OCI-LY1 (cell line): ENCODE measurements at regions not wholly inside any gene's neighbourhood (a gene's known extent, or its start where the extent isn't known, plus 50 kb on each side); places are given as distances from the start of the nearest gene placed in this dataset.

Experiments used
- H2AFZ ChIP-seq: fragments of 200-600 bp; sonication (generic), shearing (Covaris generic); 2 replicates; pipeline ENCODE4 v1.6.0; 2014; ENCODE audit warnings: antibody characterized with exemption, mild to moderate bottlenecking, low read length
- H3F3A ChIP-seq: fragments of 200-600 bp; sonication (generic), shearing (Covaris generic); 2 replicates; pipeline ENCODE4 v1.6.0; 2014; ENCODE audit warnings: mild to moderate bottlenecking, antibody characterized with exemption, low read length, moderate library complexity; ENCODE audit not compliant: insufficient read depth
- H3K27ac ChIP-seq: fragments of 200-600 bp; sonication (generic); 2 replicates; pipeline ENCODE4 v1.5.1; 2014; ENCODE audit warnings: low read length, mixed run types, mild to moderate bottlenecking, low read depth; ENCODE audit not compliant: poor library complexity, severe bottlenecking
- H3K27me3 ChIP-seq: fragments of 200-600 bp; sonication (generic); 2 replicates; pipeline ENCODE4 v1.6.0; 2014; ENCODE audit warnings: antibody characterized with exemption, mild to moderate bottlenecking, low read length, moderate library complexity; ENCODE audit not compliant: insufficient read depth
- H3K36me3 ChIP-seq: fragments of 200-600 bp; sonication (generic); 2 replicates; pipeline ENCODE4 v1.6.1; 2014; ENCODE audit warnings: mild to moderate bottlenecking, antibody characterized with exemption, low read length, moderate library complexity, mixed read lengths; ENCODE audit not compliant: insufficient read depth
- H3K4me1 ChIP-seq: fragments of 200-600 bp; sonication (generic); 2 replicates; pipeline ENCODE4 v1.5.1; 2014; ENCODE audit warnings: mild to moderate bottlenecking, low read length, moderate library complexity; ENCODE audit not compliant: insufficient read depth, severe bottlenecking
- H3K4me2 ChIP-seq: fragments of 200-600 bp; sonication (generic), shearing (Covaris generic); 2 replicates; pipeline ENCODE4 v1.6.1; 2014; ENCODE audit warnings: low read length
- H3K4me3 ChIP-seq: fragments of 200-600 bp; sonication (generic); 2 replicates; pipeline ENCODE4 v1.5.1; 2014; ENCODE audit warnings: low read length, low read depth, mild to moderate bottlenecking, mixed read lengths; ENCODE audit not compliant: poor library complexity, severe bottlenecking
- H3K79me2 ChIP-seq: fragments of 200-600 bp; shearing (Covaris generic); 2 replicates; pipeline ENCODE4 v1.6.1; 2016; ENCODE audit warnings: mixed run types, low read length, mixed read lengths; ENCODE audit not compliant: insufficient read depth
- H3K9ac ChIP-seq: fragments of 200-600 bp; sonication (generic), shearing (Covaris generic); 2 replicates; pipeline ENCODE4 v1.6.1; 2014; ENCODE audit warnings: mild to moderate bottlenecking, low read length, mixed read lengths
- H3K9me2 ChIP-seq: fragments of 200-600 bp; sonication (generic), shearing (Covaris generic); 2 replicates; pipeline ENCODE4 v1.6.1; 2014; ENCODE audit warnings: low read depth, mild to moderate bottlenecking, low read length, mixed read lengths
- H3K9me3 ChIP-seq: fragments of 200-600 bp; shearing (Covaris generic); 2 replicates; pipeline ENCODE4 v1.6.1; 2014; ENCODE audit warnings: low read length, mixed read lengths
- H4K20me1 ChIP-seq: fragments of 200-600 bp; sonication (generic), shearing (Covaris generic); 2 replicates; pipeline ENCODE4 v1.6.0; 2016; ENCODE audit warnings: mild to moderate bottlenecking, low read length; ENCODE audit not compliant: insufficient read depth
- CTCF ChIP-seq: fragments of 200-600 bp; sonication (generic), shearing (Covaris generic); IDR thresholded peaks from 2 replicates; pipeline ENCODE4 v1.5.1; 2017; ENCODE audit warnings: mild to moderate bottlenecking, antibody characterized with exemption, low read length, moderate library complexity, mixed read lengths
- EZH2 ChIP-seq: fragments of 200-600 bp; sonication (generic), shearing (Covaris generic); IDR thresholded peaks from 2 replicates; pipeline ENCODE4 v1.8.0; 2017; ENCODE audit warnings: borderline replicate concordance, mixed run types, mild to moderate bottlenecking, antibody characterized with exemption, low read length, moderate library complexity, mixed read lengths

GRCh38 chr11:33445761-33446161 is 188.6 kb downstream of the HIPK3 start:
- Histone ChIP-seq H3F3A (no peaks in the 10 kb centered on the region), H3K36me3 (no peaks in the 10 kb centered on the region), H3K27me3 (no peaks in the 10 kb centered on the region), H3K4me3 (no peak overlapping the region), H3K79me2 (no peaks in the 10 kb centered on the region), H3K9me3 (no peaks in the 10 kb centered on the region), H3K4me2 (no peak overlapping the region), H2AFZ (no peak overlapping the region), H3K4me1 (no peaks in the 10 kb centered on the region), H3K9ac (no peak overlapping the region), H3K9me2 (no peaks in the 10 kb centered on the region), H4K20me1 (no peaks in the 10 kb centered on the region), H3K27ac (no peak overlapping the region)
- TF ChIP-seq EZH2 (no peak), CTCF (no peak)

- no peaks in the 10 kb centered on the region for H3K9me2 ChIP-seq
- H3K4me1 ChIP-seq, result no peaks in the 10 kb centered on the region
- no peak overlapping the region for H3K4me3 ChIP-seq
- H3K4me2 ChIP-seq, result no peak overlapping the region
- H2AFZ ChIP-seq, result no peak overlapping the region
- no peak overlapping the region for H3K9ac ChIP-seq
- H3K27ac ChIP-seq, result no peak overlapping the region
- H3F3A ChIP-seq, result no peaks in the 10 kb centered on the region
- H3K9me3 ChIP-seq, result no peaks in the 10 kb centered on the region
- no peaks in the 10 kb centered on the region for H3K79me2 ChIP-seq
- H4K20me1 ChIP-seq, result no peaks in the 10 kb centered on the region
- no peaks in the 10 kb centered on the region for H3K36me3 ChIP-seq
- H3K27me3 ChIP-seq, result no peaks in the 10 kb centered on the region
- TF ChIP-seq CTCF, result no peak
- no peak for TF ChIP-seq EZH2
These were observed 187.8 kb downstream of the HIPK3 start for GRCh38 chr11:33444835-33445594.

GRCh38 chr11:33443684-33444083 is 186.5 kb downstream of the HIPK3 start:
- Histone ChIP-seq H3K36me3 (no peaks in the 10 kb centered on the region), H3K9me2 (no peaks in the 10 kb centered on the region), H3K27ac (no peak overlapping the region), H3K4me3 (no peak overlapping the region), H3K4me2 (no peak overlapping the region), H3K27me3 (no peaks in the 10 kb centered on the region), H4K20me1 (no peaks in the 10 kb centered on the region), H3K79me2 (no peaks in the 10 kb centered on the region), H3K9ac (no peak overlapping the region), H3F3A (no peaks in the 10 kb centered on the region), H2AFZ (no peak overlapping the region), H3K9me3 (no peaks in the 10 kb centered on the region), H3K4me1 (no peaks in the 10 kb centered on the region)
- no peak for TF ChIP-seq EZH2
- TF ChIP-seq CTCF, result no peak
